C4-2B (cell line): ENCODE measurements at regions not wholly inside any gene's neighbourhood (a gene's known extent, or its start where the extent isn't known, plus 50 kb on each side); places are given as distances from the start of the nearest gene placed in this dataset.

ENCODE experiments used
- H3K27ac ChIP-seq: fragments of 450-650 bp; 2 replicates; pipeline ENCODE4 v1.5.1; 2017
- CTCF ChIP-seq: fragments of 450-650 bp; conservative IDR thresholded peaks from 2 replicates; pipeline ENCODE4 v1.5.1; 2017; ENCODE audit warnings: mild to moderate bottlenecking
- ZFX ChIP-seq: fragments of 450-650 bp; IDR thresholded peaks from 2 replicates; pipeline ENCODE4 v1.6.1; 2017

DNA sequence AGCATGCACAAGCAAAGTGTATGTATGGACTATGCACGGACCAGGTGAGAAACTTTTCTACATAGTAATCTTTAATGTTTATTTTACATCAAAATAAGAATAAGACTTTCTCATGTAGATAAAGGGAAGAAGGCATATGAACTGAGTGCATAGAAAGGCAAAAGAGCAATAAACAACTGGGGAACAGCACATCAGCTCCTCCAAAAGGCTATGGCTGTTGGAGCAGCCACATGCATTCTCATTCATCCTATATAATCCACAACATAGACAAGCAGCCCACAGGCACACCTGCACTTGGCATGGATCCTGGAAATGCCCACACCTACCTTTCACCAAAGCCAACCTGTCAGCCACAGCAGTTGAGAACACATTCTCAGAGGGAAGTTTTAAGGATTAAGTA is 586.9 kb upstream of the INTU start:
- H3K27ac ChIP-seq: no peak overlapping the region
- TF ChIP-seq ZFX: no peak
- no peak for TF ChIP-seq CTCF

- TF ChIP-seq CTCF (no peak), ZFX (no peak)
- H3K27ac ChIP-seq: no peak overlapping the region
Observed at GRCh38 chr4:127047930-127048329, 584.8 kb upstream of the INTU start.

DNA sequence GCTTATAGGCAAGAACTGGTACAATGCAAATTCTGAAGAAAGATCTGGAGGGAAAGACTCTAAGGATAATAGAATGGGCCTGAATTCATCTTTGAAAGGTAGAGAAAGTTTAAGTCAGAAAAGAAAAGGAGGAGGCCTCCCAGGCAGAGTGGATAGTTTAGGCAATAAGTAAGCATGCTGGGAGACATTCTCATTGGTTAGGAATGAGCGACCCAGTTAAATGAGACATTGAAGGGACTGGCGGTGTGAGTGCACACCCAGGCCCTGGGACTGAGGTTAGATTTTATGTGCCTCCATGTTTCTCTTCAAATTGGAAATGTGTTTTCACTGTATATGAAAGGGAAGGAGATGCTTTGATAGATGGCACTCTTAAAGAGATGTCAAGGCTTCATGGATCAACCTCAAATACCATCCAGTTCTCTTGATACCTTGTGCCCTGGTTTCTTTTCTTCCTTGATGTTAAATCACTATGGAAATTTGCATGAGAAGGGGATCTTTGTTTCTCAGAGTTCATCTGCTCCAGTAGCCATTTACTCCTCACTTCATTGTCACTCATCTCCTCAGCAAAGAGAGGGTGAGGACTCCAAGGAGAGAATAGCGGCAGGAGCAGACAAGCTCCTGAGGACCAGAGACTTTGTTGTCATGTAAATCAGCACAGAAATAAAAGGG is 584.2 kb upstream of the INTU start:
- TF ChIP-seq ZFX (no peak), CTCF (no peak)
- H3K27ac ChIP-seq: no peak overlapping the region

DNA sequence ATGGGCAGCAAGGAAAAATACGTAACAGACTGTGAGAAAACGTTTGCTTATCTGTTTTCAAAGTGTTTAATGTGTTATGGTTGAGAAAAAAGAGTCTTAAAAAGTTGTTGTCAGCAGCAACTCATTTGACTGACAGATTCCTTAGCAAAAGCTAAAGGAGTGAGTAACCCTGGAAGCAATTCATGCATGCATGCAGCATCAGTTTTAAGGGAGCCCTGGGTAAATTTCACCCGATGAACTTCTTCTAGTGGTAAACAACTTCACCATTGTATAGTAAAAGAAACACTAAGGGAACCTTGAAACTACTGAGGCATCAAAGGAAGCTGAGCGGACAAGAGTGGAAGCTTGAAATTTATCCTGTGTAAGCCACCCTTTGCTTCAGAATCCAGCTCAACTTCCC is 583.2 kb upstream of the INTU start:
- no peak for TF ChIP-seq CTCF
- no peak for TF ChIP-seq ZFX
- H3K27ac ChIP-seq: no peak overlapping the region

GRCh38 chr4:127052742-127053141 is 580.0 kb upstream of the INTU start:
- TF ChIP-seq ZFX (no peak), CTCF (no peak)
- no peak overlapping the region for H3K27ac ChIP-seq

DNA sequence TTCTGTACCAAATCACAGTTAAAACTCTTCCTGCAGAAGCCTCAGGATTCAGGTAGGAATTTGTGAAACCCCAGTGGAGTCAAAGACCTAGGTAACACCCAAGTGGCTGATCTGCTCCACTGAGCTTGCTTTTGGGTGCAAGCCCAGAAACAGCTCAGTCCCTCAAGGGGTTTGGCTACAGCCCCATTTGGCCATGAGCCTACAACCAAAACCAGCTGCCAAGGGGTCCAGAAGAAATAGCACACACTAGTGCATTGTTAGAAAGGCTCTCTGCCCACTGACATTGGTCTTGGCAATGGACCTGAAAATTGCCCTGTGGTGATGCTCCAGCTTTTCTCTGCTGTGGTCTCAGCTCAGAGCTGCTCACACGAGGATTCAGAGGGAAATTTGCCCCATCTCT is 577.4 kb upstream of the INTU start:
- H3K27ac ChIP-seq: no peak overlapping the region
- TF ChIP-seq ZFX: no peak
- no peak for TF ChIP-seq CTCF

GRCh38 chr4:127069675-127070074 is 563.1 kb upstream of the INTU start:
- no peak overlapping the region for H3K27ac ChIP-seq
- TF ChIP-seq ZFX (no peak), CTCF (no peak)
